ENCODE measurements at regions not wholly inside any gene's neighbourhood (a gene's known extent, or its start where the extent isn't known, plus 50 kb on each side); places are given as distances from the start of the nearest gene placed in this dataset.

DNA sequence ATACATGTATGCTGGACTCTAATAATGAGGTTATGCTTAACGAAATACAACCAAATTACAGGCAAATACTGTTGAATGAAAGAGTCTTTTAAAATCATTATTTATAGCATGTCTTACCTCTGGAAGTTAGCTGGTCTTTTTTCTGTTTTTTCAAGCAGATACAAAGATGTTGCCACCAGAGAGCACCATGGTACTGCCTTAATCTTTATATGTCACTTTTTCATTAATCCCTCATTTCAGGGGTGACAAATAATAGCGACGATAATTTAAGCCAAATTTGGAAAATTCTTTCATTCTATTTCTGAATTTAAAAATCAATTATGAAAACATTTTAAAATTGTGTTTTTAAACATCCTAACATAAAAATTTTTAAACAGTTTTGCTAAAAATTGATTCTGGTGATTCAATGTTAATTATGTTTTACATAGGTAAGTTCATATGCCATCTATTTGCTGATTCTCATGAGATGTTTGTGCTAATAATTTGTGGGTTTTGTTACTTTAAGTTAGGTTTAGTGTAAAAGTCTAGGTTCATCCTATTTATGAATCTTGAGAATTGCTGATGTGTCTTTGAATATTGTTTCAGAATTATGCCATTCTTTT, 379.3 kb upstream of the SGCG start:
- Histone ChIP-seq H2BK15ac (ENCODE audit: low read length) (no peak overlapping the region), H3K27me3 (replicated peaks in 1 of 4; ENCODE audit: control insufficient read depth in 3 of 4, extremely low read depth in 1 of 4, insufficient read depth in 3 of 4, low read length in 3 of 4) (no peaks in the 10 kb centered on the region), H2AK5ac (ENCODE audit: low read depth, low read length) (no peak overlapping the region), H3K9me3 (ENCODE audit: insufficient read depth in 2 of 2, low read depth in 1 of 2, low read length in 1 of 2) (no peaks in the 10 kb centered on the region), H3K4me2 (ENCODE audit: insufficient read depth in 1 of 2, low read depth in 2 of 2, low read length in 2 of 2) (no peak overlapping the region), H3K18ac (ENCODE audit: extremely low read depth, low read length) (no peak overlapping the region), H2BK20ac (ENCODE audit: low read length) (no peak overlapping the region), H4K5ac (ENCODE audit: insufficient read length, low read depth, low read length) (no peak overlapping the region), H3K4ac (replicated peaks; ENCODE audit: insufficient read length, low read depth, low read length) (no peak overlapping the region), H3K23ac (ENCODE audit: insufficient read length) (no peak overlapping the region), H4K20me1 (replicated peaks in 1 of 2; ENCODE audit: control insufficient read depth in 1 of 2, insufficient read depth in 2 of 2, low read length in 2 of 2) (no peaks in the 10 kb centered on the region), H3K14ac (ENCODE audit: insufficient read length) (no peak overlapping the region), H2BK120ac (replicated peaks; ENCODE audit: low read depth, low read length) (no peak overlapping the region), H3K9ac (replicated peaks in 1 of 4; ENCODE audit: extremely low read depth in 1 of 4, low read depth in 3 of 4, low read length in 3 of 4) (no peak overlapping the region), H4K8ac (ENCODE audit: extremely low read depth, insufficient read depth, low read length) (no peak overlapping the region), H3K79me2 (ENCODE audit: control insufficient read depth in 1 of 2, insufficient read depth in 2 of 2, low read length in 2 of 2) (no peaks in the 10 kb centered on the region), H3K23me2 (ENCODE audit: low read depth, low read length) (no peaks in the 10 kb centered on the region), H3K4me3 (ENCODE audit: extremely low read depth in 1 of 4, insufficient read depth in 2 of 4, low read depth in 3 of 4, low read length in 4 of 4) (no peak overlapping the region), H3K79me1 (ENCODE audit: low read depth, low read length) (no peaks in the 10 kb centered on the region), H2BK12ac (ENCODE audit: low read depth, low read length) (no peak overlapping the region), H3K27ac (ENCODE audit: low read depth, low read length) (no peak overlapping the region), H3K36me3 (ENCODE audit: control insufficient read depth in 2 of 4, insufficient read depth in 4 of 4, low read length in 3 of 4) (no peaks in the 10 kb centered on the region), H3K4me1 (replicated peaks in 1 of 4; ENCODE audit: control insufficient read depth in 3 of 4, insufficient read depth in 4 of 4, low read length in 3 of 4) (no peaks in the 10 kb centered on the region; a peak in 1 of 7 replicates), H4K91ac (replicated peaks; ENCODE audit: insufficient read length, low read length) (no peak overlapping the region), H3K56ac (replicated peaks; ENCODE audit: insufficient read length, low read depth, low read length) (no peak overlapping the region), H2AFZ (ENCODE audit: low read length) (no peak overlapping the region), H2BK5ac (ENCODE audit: low read depth, low read length) (no peak overlapping the region)
- POLR2A ChIA-PET (ENCODE audit: partially characterized antibody), result no interaction called here
- FAIRE-seq (no peak), DNase-seq (ENCODE audit: low read depth in 1 of 2, low spot score in 2 of 2) (no peak)
- TF ChIP-seq RAD21 (IDR thresholded peaks at IDR 0.05 in 1 of 2, conservative IDR thresholded peaks at IDR 0.05 in 1 of 2; ENCODE audit: low read depth in 2 of 2, low read length in 2 of 2), result peak; percentile 74 to 79
- TF ChIP-seq FOSL1 (IDR thresholded peaks at IDR 0.05; ENCODE audit: insufficient read depth, low read depth, low read length), result no peak
- TF ChIP-seq TAF7 (optimal IDR thresholded peaks at IDR 0.05; ENCODE audit: borderline replicate concordance, low read depth, low read length), result no peak
- TF ChIP-seq EZH2 (IDR thresholded peaks at IDR 0.05; ENCODE audit: low read depth, low read length, severe bottlenecking), result no peak
- no peak for TF ChIP-seq SUZ12 (IDR thresholded peaks at IDR 0.05; ENCODE audit: low read length)
- TF ChIP-seq CHD1 (IDR thresholded peaks at IDR 0.05; ENCODE audit: low read depth, low read length), result no peak
- TF ChIP-seq, protein P1, sequence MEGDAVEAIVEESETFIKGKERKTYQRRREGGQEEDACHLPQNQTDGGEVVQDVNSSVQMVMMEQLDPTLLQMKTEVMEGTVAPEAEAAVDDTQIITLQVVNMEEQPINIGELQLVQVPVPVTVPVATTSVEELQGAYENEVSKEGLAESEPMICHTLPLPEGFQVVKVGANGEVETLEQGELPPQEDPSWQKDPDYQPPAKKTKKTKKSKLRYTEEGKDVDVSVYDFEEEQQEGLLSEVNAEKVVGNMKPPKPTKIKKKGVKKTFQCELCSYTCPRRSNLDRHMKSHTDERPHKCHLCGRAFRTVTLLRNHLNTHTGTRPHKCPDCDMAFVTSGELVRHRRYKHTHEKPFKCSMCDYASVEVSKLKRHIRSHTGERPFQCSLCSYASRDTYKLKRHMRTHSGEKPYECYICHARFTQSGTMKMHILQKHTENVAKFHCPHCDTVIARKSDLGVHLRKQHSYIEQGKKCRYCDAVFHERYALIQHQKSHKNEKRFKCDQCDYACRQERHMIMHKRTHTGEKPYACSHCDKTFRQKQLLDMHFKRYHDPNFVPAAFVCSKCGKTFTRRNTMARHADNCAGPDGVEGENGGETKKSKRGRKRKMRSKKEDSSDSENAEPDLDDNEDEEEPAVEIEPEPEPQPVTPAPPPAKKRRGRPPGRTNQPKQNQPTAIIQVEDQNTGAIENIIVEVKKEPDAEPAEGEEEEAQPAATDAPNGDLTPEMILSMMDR (IDR thresholded peaks at IDR 0.05; ENCODE audit: control extremely low read depth in 1 of 3, insufficient read depth in 1 of 3, low read depth in 1 of 3, low read length in 3 of 3), result peak in 2 of 3 experiments; percentile 21 to 26; a peak in 2 of 4 replicates
- CTCF ChIA-PET (ENCODE audit: partially characterized antibody), result interaction anchor here (0.5 to 1.7 kb wide), 17 partner anchors 8 to 522 kb away, joined by 3 to 6 read pairs (median 3); no protein-coding TSS in a partner anchor
- 73% methylated on average over 3 of the region's 3 CpGs; no CpG with 5 or more reads in 1 of the 2 experiments for WGBS, 2 experiments (ENCODE audit: extremely low coverage in 1 of 2, insufficient coverage in 1 of 2, insufficient read length in 1 of 2, insufficient replicate concordance in 2 of 2, low coverage in 1 of 2, low lambda C conversion rate in 2 of 2, missing lambda C conversion rate in 1 of 2)
